HUES6 (cell line): ENCODE measurements at regions not wholly inside any gene's neighbourhood (a gene's known extent, or its start where the extent isn't known, plus 50 kb on each side); places are given as distances from the start of the nearest gene placed in this dataset.

Experiments
- H3K27ac ChIP-seq: 2 replicates; pipeline ENCODE4 v1.7.0; 2013; ENCODE audit warnings: low read depth, mild to moderate bottlenecking, low read length, inconsistent platforms
- H3K27me3 ChIP-seq: 2 replicates; pipeline ENCODE4 v1.6.1; 2013; ENCODE audit warnings: low read length; ENCODE audit not compliant: control insufficient read depth, insufficient read depth
- H3K36me3 ChIP-seq: 2 replicates; pipeline ENCODE4 v1.6.1; 2013; ENCODE audit warnings: low read length; ENCODE audit not compliant: control insufficient read depth, insufficient read depth
- H3K4me1 ChIP-seq: 2 replicates; pipeline ENCODE4 v1.6.1; 2013; ENCODE audit warnings: low read length; ENCODE audit not compliant: control insufficient read depth, insufficient read depth
- H3K4me3 ChIP-seq: 2 replicates; pipeline ENCODE4 v1.5.1; 2013; ENCODE audit warnings: low read depth, low read length
- H3K9ac ChIP-seq: one replicate; pipeline ENCODE4 v1.6.1; 2013; ENCODE audit warnings: mild to moderate bottlenecking, low read length
- H3K9me3 ChIP-seq: 2 replicates; pipeline ENCODE4 v1.6.1; 2013; ENCODE audit warnings: low read depth, low read length; ENCODE audit not compliant: control insufficient read depth, insufficient read depth

GRCh38 chr2:239767021-239767905 is 257.9 kb downstream of the NDUFA10 start:
- Histone ChIP-seq H3K27me3 (no peaks in the 10 kb centered on the region), H3K4me3 (no peak overlapping the region), H3K27ac (no peak overlapping the region), H3K9me3 (peaks cover 14% of the 10 kb centered on the region), H3K36me3 (no peaks in the 10 kb centered on the region), H3K4me1 (no peaks in the 10 kb centered on the region), H3K9ac (no peak overlapping the region)

GRCh38 chr2:239765911-239766310 is 259.2 kb downstream of the NDUFA10 start:
- Histone ChIP-seq H3K9ac (no peak overlapping the region), H3K9me3 (peaks cover 16% of the 10 kb centered on the region)

GRCh38 chr2:239765076-239765845 is 259.9 kb downstream of the NDUFA10 start:
- H3K9me3 ChIP-seq = peaks cover 21% of the 10 kb centered on the region
- H3K27ac ChIP-seq = no peak overlapping the region
- no peak overlapping the region for H3K4me3 ChIP-seq
- H3K4me1 ChIP-seq = no peaks in the 10 kb centered on the region
- no peaks in the 10 kb centered on the region for H3K27me3 ChIP-seq
- H3K9ac ChIP-seq = no peak overlapping the region
- H3K36me3 ChIP-seq = no peaks in the 10 kb centered on the region

More at GRCh38 chr2:239765911-239766310, 259.2 kb downstream of the NDUFA10 start:
- Histone ChIP-seq H3K27ac (no peak overlapping the region), H3K4me3 (no peak overlapping the region), H3K4me1 (no peaks in the 10 kb centered on the region), H3K36me3 (no peaks in the 10 kb centered on the region), H3K27me3 (no peaks in the 10 kb centered on the region)

- peaks cover 2% of the 10 kb centered on the region for H3K4me1 ChIP-seq
- no peaks in the 10 kb centered on the region for H3K36me3 ChIP-seq
- peaks cover 22% of the 10 kb centered on the region for H3K9me3 ChIP-seq
- H3K9ac ChIP-seq = no peak overlapping the region
- H3K27ac ChIP-seq = no peak overlapping the region
- H3K27me3 ChIP-seq = no peaks in the 10 kb centered on the region
- H3K4me3 ChIP-seq = no peak overlapping the region
Measured at GRCh38 chr2:239763433-239764097, 261.6 kb downstream of the NDUFA10 start.

GRCh38 chr2:239762655-239763269 is 262.4 kb downstream of the NDUFA10 start:
- Histone ChIP-seq H3K4me3 (no peak overlapping the region), H3K4me1 (peaks cover 10% of the 10 kb centered on the region), H3K9ac (no peak overlapping the region), H3K27ac (no peak overlapping the region), H3K27me3 (no peaks in the 10 kb centered on the region), H3K36me3 (no peaks in the 10 kb centered on the region), H3K9me3 (peaks cover 22% of the 10 kb centered on the region)

- Histone ChIP-seq H3K4me3 (no peak overlapping the region), H3K27ac (no peak overlapping the region), H3K4me1 (peaks cover 14% of the 10 kb centered on the region), H3K36me3 (no peaks in the 10 kb centered on the region), H3K27me3 (no peaks in the 10 kb centered on the region), H3K9ac (no peak overlapping the region), H3K9me3 (peaks cover 22% of the 10 kb centered on the region)
Measured at GRCh38 chr2:239762106-239762505, 263.0 kb downstream of the NDUFA10 start.

GRCh38 chr2:239760596-239760995 is 264.5 kb downstream of the NDUFA10 start:
- Histone ChIP-seq H3K27me3 (no peaks in the 10 kb centered on the region), H3K4me3 (no peak overlapping the region), H3K27ac (no peak overlapping the region), H3K36me3 (no peaks in the 10 kb centered on the region), H3K9me3 (peaks cover 22% of the 10 kb centered on the region), H3K9ac (no peak overlapping the region), H3K4me1 (peaks cover 14% of the 10 kb centered on the region)

- Histone ChIP-seq H3K9ac (no peak overlapping the region), H3K9me3 (peaks cover 22% of the 10 kb centered on the region), H3K4me1 (peaks cover 14% of the 10 kb centered on the region), H3K4me3 (no peak overlapping the region), H3K27ac (no peak overlapping the region), H3K27me3 (no peaks in the 10 kb centered on the region), H3K36me3 (no peaks in the 10 kb centered on the region)
Measured at GRCh38 chr2:239758279-239758877, 266.8 kb downstream of the NDUFA10 start.

GRCh38 chr2:239756790-239757760 is 268.1 kb downstream of the NDUFA10 start:
- Histone ChIP-seq H3K9me3 (peaks cover 19% of the 10 kb centered on the region), H3K4me3 (no peak overlapping the region), H3K36me3 (no peaks in the 10 kb centered on the region), H3K27ac (no peak overlapping the region), H3K27me3 (no peaks in the 10 kb centered on the region), H3K9ac (no peak overlapping the region), H3K4me1 (peaks cover 15% of the 10 kb centered on the region)
